ENCODE measurements at regions not wholly inside any gene's neighbourhood (a gene's known extent, or its start where the extent isn't known, plus 50 kb on each side); places are given as distances from the start of the nearest gene placed in this dataset.

DNA sequence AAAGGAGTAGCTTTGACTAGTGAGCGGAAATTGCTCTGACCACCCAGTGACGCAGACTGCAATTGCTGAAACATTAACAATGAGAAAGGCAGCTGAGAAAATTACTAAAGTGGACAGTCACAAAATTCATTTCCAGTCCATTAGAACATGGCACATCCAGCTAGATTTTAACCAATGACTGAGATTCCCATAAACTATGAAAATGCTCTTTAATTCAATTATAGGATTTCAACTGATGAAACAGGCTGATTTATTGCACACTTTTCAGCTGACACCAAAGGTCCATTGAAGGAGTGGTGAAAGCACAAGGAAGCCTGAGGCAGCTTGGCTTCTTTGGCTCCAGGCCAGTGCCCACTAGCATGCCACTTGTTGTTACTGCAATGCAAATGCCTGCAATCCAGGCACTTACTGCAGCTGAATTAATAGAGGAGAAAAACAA, 933.4 kb downstream of the SLITRK6 start:
- H3K4me1 ChIP-seq (ENCODE audit: low read length): peaks cover 2% of the 10 kb centered on the region; the same call in 1 of the 2 replicates
- H3K27ac ChIP-seq (ENCODE audit: low read length): no peak overlapping the region
- H3K9ac ChIP-seq (ENCODE audit: low read length): no peak overlapping the region
- H2AFZ ChIP-seq (ENCODE audit: low read length): no peak overlapping the region
- H3K4me2 ChIP-seq (ENCODE audit: low read depth, low read length, poor library complexity, severe bottlenecking): no peak overlapping the region
- no peaks in the 10 kb centered on the region for H3K9me3 ChIP-seq (ENCODE audit: low read length)
- no peaks in the 10 kb centered on the region for H3K79me2 ChIP-seq (ENCODE audit: low read length)
- no peaks in the 10 kb centered on the region for H3K27me3 ChIP-seq (ENCODE audit: low read length)
- H3K4me3 ChIP-seq (ENCODE audit: low read length): no peak overlapping the region
- no peaks in the 10 kb centered on the region; the same call in 1 of the 2 replicates for H3K9me2 ChIP-seq (replicated peaks; ENCODE audit: insufficient read depth, low read length)
- no peaks in the 10 kb centered on the region for H4K20me1 ChIP-seq (ENCODE audit: insufficient read depth, low read depth, low read length)
- no peak for DNase-seq
- H3K36me3 ChIP-seq (ENCODE audit: insufficient read depth, low read length): no peaks in the 10 kb centered on the region

DNA sequence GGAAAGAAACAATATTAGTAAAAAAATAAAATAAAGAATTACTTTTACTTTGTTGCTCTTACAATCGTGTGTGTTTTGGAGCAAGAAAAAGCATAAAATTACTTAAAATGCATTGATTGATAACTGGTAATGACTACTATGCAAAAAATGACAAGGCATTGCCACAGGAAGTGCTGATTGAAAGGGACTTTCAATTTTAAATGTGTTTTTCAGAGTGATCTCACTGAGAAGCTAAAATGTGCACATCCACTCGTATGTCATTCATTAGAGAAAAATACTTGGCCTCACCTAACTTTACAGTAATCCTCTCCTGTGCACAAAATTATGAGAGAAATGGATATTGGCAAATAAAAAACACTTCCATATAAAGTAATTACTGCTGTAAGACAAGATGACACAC, 934.9 kb downstream of the SLITRK6 start:
- Histone ChIP-seq H3K4me1 (ENCODE audit: low read length) (no peaks in the 10 kb centered on the region; the same call in 1 of the 2 replicates), H4K20me1 (ENCODE audit: insufficient read depth, low read depth, low read length) (no peaks in the 10 kb centered on the region), H3K27ac (ENCODE audit: low read length) (no peak overlapping the region), H3K9ac (ENCODE audit: low read length) (no peak overlapping the region), H3K79me2 (ENCODE audit: low read length) (no peaks in the 10 kb centered on the region), H3K27me3 (ENCODE audit: low read length) (no peaks in the 10 kb centered on the region), H3K4me2 (ENCODE audit: low read depth, low read length, poor library complexity, severe bottlenecking) (peak overlapping the region; percentile 31), H3K9me2 (replicated peaks; ENCODE audit: insufficient read depth, low read length) (no peaks in the 10 kb centered on the region; the same call in 1 of the 2 replicates), H3K4me3 (ENCODE audit: low read length) (no peak overlapping the region), H3K36me3 (ENCODE audit: insufficient read depth, low read length) (no peaks in the 10 kb centered on the region), H3K9me3 (ENCODE audit: low read length) (no peaks in the 10 kb centered on the region), H2AFZ (ENCODE audit: low read length) (0 out of 2 replicates have a peak overlapping the region, but pooled peaks have one; percentile 39)
- DNase-seq: no peak

DNA sequence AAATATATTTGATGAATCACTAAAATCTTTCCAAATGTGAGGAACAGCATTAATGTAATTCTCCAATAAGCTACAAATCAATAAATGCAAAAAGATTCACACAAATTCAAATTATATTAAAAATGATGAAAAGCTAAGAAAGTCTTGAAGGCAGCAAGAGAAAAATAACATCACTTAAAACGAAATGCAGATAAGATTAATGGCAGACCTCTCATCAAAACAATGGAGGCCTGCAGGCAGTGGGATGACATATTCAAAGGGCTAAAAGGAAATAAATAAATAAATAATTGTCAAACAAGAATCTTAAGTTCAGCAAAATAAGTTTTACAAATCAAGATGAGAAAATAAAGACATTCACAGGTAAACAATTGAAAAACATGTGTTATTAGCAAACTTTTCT, 952.1 kb downstream of the SLITRK6 start:
- no peak overlapping the region for H3K9ac ChIP-seq (ENCODE audit: low read length)
- H3K9me3 ChIP-seq (ENCODE audit: low read length): no peaks in the 10 kb centered on the region
- no peak overlapping the region for H3K4me3 ChIP-seq (ENCODE audit: low read length)
- no peaks in the 10 kb centered on the region for H4K20me1 ChIP-seq (ENCODE audit: insufficient read depth, low read depth, low read length)
- H3K4me2 ChIP-seq (ENCODE audit: low read depth, low read length, poor library complexity, severe bottlenecking): no peak overlapping the region
- H3K9me2 ChIP-seq (replicated peaks; ENCODE audit: insufficient read depth, low read length): no peaks in the 10 kb centered on the region
- no peaks in the 10 kb centered on the region for H3K36me3 ChIP-seq (ENCODE audit: insufficient read depth, low read length)
- H3K4me1 ChIP-seq (ENCODE audit: low read length): peaks cover 10% of the 10 kb centered on the region
- H3K27me3 ChIP-seq (ENCODE audit: low read length): no peaks in the 10 kb centered on the region
- DNase-seq: no peak
- no peak overlapping the region for H3K27ac ChIP-seq (ENCODE audit: low read length)
- no peaks in the 10 kb centered on the region for H3K79me2 ChIP-seq (ENCODE audit: low read length)
- H2AFZ ChIP-seq (ENCODE audit: low read length): no peak overlapping the region

DNA sequence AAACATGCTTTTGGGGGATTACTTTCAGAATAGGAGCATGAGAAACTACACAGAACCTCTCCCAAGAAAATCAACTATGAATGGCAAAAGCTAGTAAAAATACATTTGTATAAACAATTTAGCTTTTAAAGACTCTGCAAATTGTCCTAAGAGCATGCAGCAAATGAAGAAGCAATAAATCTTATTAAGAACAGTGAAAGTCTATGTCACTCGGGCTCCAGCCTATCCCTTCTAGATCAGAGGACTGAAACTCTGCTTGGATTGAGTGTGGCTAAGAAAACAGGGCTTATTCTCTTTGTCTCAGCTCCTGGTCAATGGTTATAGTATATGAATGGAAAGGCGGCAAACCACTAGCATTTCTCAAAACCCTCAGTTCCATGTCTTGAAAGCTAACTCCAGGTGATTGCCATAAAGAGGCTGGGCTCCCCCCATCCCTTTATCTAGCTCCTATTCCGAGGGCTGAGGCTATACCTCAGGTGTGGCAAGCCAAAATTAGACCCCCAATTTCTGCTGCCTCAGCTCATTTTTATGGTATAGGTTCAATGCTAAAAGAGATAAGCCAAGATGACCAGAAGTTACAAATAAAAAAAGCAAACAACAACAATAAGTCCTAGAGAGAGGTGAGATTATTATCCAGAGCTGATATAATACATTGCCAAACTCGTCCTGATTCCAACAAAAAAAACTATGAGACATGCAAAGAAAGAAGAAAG, 953.2 kb downstream of the SLITRK6 start:
- Histone ChIP-seq H3K27ac (ENCODE audit: low read length) (no peak overlapping the region), H2AFZ (ENCODE audit: low read length) (peak overlapping the region; percentile 95), H3K9me2 (replicated peaks; ENCODE audit: insufficient read depth, low read length) (no peaks in the 10 kb centered on the region), H3K79me2 (ENCODE audit: low read length) (no peaks in the 10 kb centered on the region), H3K36me3 (ENCODE audit: insufficient read depth, low read length) (no peaks in the 10 kb centered on the region), H3K9me3 (ENCODE audit: low read length) (no peaks in the 10 kb centered on the region), H3K4me2 (ENCODE audit: low read depth, low read length, poor library complexity, severe bottlenecking) (no peak overlapping the region), H3K4me3 (ENCODE audit: low read length) (no peak overlapping the region), H3K4me1 (ENCODE audit: low read length) (peaks cover 10% of the 10 kb centered on the region), H3K9ac (ENCODE audit: low read length) (no peak overlapping the region), H4K20me1 (ENCODE audit: insufficient read depth, low read depth, low read length) (no peaks in the 10 kb centered on the region), H3K27me3 (ENCODE audit: low read length) (no peaks in the 10 kb centered on the region)
- no peak for DNase-seq

DNA sequence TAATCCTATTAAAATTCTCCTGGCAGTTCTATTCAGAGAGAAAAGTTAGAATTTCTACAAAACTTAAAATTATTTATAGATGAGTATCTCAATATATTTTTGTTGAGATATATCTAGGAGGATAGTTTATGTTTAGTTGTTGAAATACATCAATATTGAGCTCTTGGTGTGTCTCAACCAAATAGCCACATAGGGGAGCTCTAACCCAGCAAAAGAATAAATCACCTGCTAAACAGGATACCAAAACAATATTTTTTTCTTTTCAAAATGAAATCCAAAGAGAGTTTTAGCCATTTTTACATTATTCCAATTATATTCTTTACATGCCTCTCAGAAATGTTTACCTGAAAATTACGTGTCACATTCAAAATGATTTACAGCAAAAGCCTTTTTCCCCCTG, 954.7 kb downstream of the SLITRK6 start:
- H2AFZ ChIP-seq (ENCODE audit: low read length): peak overlapping the region; percentile 93
- no peaks in the 10 kb centered on the region for H3K36me3 ChIP-seq (ENCODE audit: insufficient read depth, low read length)
- peak; percentile 79 for DNase-seq
- no peak overlapping the region for H3K27ac ChIP-seq (ENCODE audit: low read length)
- H3K27me3 ChIP-seq (ENCODE audit: low read length): no peaks in the 10 kb centered on the region
- no peaks in the 10 kb centered on the region for H3K9me2 ChIP-seq (replicated peaks; ENCODE audit: insufficient read depth, low read length)
- H4K20me1 ChIP-seq (ENCODE audit: insufficient read depth, low read depth, low read length): no peaks in the 10 kb centered on the region
- peak overlapping the region; percentile 62 for H3K4me2 ChIP-seq (ENCODE audit: low read depth, low read length, poor library complexity, severe bottlenecking)
- no peaks in the 10 kb centered on the region for H3K79me2 ChIP-seq (ENCODE audit: low read length)
- H3K9ac ChIP-seq (ENCODE audit: low read length): peak overlapping the region; percentile 35
- H3K4me3 ChIP-seq (ENCODE audit: low read length): peak overlapping the region; percentile 55
- peaks cover 10% of the 10 kb centered on the region for H3K4me1 ChIP-seq (ENCODE audit: low read length)
- H3K9me3 ChIP-seq (ENCODE audit: low read length): no peaks in the 10 kb centered on the region

DNA sequence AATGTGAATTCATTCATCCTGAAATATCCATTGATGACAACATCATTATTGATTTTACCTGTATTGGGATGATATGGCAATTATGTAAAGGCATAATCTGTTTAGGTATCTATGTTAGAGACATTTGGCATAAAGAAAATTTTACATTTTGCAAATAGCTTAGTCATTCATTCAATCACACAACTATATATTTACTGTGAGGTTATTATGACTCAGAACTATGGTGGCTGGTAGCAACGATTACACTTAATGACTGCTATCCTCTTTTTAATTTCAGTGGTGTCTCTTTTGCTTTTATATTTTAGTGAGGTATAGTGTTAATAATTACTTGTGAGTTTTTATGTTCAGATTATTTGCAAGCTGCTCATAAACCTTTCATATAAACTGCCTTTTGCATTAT, 955.9 kb downstream of the SLITRK6 start:
- Histone ChIP-seq H3K27ac (ENCODE audit: low read length) (no peak overlapping the region), H3K4me1 (ENCODE audit: low read length) (peaks cover 10% of the 10 kb centered on the region), H3K9me2 (replicated peaks; ENCODE audit: insufficient read depth, low read length) (no peaks in the 10 kb centered on the region), H3K4me3 (ENCODE audit: low read length) (no peak overlapping the region), H3K9ac (ENCODE audit: low read length) (no peak overlapping the region), H3K36me3 (ENCODE audit: insufficient read depth, low read length) (no peaks in the 10 kb centered on the region), H3K9me3 (ENCODE audit: low read length) (no peaks in the 10 kb centered on the region), H3K4me2 (ENCODE audit: low read depth, low read length, poor library complexity, severe bottlenecking) (no peak overlapping the region), H3K79me2 (ENCODE audit: low read length) (no peaks in the 10 kb centered on the region), H3K27me3 (ENCODE audit: low read length) (no peaks in the 10 kb centered on the region), H2AFZ (ENCODE audit: low read length) (no peak overlapping the region), H4K20me1 (ENCODE audit: insufficient read depth, low read depth, low read length) (no peaks in the 10 kb centered on the region)
- no peak for DNase-seq

DNA sequence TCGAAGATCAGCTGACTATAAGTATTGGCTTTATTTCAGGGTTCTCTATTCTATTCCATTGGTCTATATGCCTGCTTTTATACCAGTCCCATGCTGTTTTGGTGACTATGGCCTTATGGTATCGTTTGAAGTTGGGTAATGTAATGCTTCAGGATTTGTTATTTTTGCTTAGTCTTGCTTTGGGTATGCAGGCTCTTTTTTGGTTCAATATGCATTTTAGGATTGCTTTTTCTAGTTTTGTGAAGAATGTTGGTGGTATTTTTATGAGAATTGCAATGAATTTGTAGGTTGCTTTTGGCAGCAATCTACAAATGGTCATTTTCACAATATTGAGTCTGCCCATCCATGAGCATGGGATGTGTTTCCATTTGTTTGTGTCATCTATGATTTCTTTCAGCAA, 951.9 kb upstream of the SLITRK1 start:
- H2AFZ ChIP-seq (ENCODE audit: low read length): no peak overlapping the region
- H3K79me2 ChIP-seq (ENCODE audit: low read length): no peaks in the 10 kb centered on the region
- H3K9ac ChIP-seq (ENCODE audit: low read length): no peak overlapping the region
- DNase-seq: no peak
- no peaks in the 10 kb centered on the region for H4K20me1 ChIP-seq (ENCODE audit: insufficient read depth, low read depth, low read length)
- no peaks in the 10 kb centered on the region for H3K4me1 ChIP-seq (ENCODE audit: low read length)
- H3K36me3 ChIP-seq (ENCODE audit: insufficient read depth, low read length): no peaks in the 10 kb centered on the region
- H3K9me2 ChIP-seq (replicated peaks; ENCODE audit: insufficient read depth, low read length): no peaks in the 10 kb centered on the region
- no peaks in the 10 kb centered on the region for H3K9me3 ChIP-seq (ENCODE audit: low read length)
- no peaks in the 10 kb centered on the region for H3K27me3 ChIP-seq (ENCODE audit: low read length)
- no peak overlapping the region for H3K27ac ChIP-seq (ENCODE audit: low read length)
- H3K4me2 ChIP-seq (ENCODE audit: low read depth, low read length, poor library complexity, severe bottlenecking): no peak overlapping the region
- no peak overlapping the region for H3K4me3 ChIP-seq (ENCODE audit: low read length)

DNA sequence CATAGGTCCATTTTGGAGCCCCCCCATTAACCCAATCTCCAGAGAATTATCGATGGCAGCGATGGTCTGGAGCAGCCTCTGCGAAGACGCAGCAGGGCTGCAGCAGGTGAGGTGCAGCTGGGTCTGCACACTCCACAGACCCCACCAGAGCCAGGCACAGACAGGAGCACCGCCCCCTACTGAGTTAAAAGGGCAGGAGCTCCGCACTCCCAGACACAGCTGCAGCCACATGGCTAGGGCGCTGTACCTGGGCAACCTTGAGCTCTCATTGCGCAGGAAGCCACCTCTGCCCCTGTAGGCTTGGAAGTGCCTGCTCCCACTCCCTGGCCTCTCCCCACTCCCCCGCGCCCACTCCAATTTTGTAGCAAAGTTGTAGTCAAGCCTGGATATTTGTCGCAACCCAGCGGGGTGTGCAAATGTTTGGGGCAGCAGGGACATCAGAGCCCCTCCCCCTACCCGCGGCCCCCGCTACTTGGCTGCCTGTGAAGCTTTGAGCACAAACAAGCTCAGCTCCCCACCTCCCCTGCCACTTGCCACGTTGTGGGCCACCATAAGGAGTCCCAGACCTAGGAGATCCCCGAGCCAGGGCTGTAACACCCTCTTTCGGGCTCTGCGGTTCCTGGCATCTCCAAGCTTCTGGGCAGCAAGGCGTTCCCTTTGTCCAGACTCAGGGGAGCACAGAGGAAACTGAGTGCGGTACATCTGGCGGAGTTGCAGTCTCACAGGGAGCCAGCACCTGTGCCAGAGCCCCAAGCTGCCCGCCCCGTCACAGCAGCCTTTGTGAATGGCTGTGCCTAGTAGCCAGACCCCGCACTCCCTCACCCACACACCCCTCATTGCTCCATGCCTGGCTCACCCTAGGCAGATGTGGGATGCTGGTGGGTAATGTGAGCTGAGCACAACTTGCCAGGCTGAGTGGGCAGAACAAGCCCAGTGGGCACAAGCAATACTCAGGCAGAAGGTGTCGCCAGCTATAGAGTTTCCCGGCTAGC, 949.7 kb upstream of the SLITRK1 start:
- Histone ChIP-seq H3K9me3 (ENCODE audit: low read length) (no peaks in the 10 kb centered on the region), H3K27ac (ENCODE audit: low read length) (no peak overlapping the region), H3K4me3 (ENCODE audit: low read length) (no peak overlapping the region), H3K4me2 (ENCODE audit: low read depth, low read length, poor library complexity, severe bottlenecking) (no peak overlapping the region), H3K9ac (ENCODE audit: low read length) (no peak overlapping the region), H4K20me1 (ENCODE audit: insufficient read depth, low read depth, low read length) (no peaks in the 10 kb centered on the region), H3K27me3 (ENCODE audit: low read length) (no peaks in the 10 kb centered on the region), H3K9me2 (replicated peaks; ENCODE audit: insufficient read depth, low read length) (no peaks in the 10 kb centered on the region), H3K4me1 (ENCODE audit: low read length) (no peaks in the 10 kb centered on the region), H2AFZ (ENCODE audit: low read length) (no peak overlapping the region), H3K36me3 (ENCODE audit: insufficient read depth, low read length) (no peaks in the 10 kb centered on the region), H3K79me2 (ENCODE audit: low read length) (no peaks in the 10 kb centered on the region)
- DNase-seq: no peak
